WERI-Rb-1 (cell line): ENCODE measurements at regions not wholly inside any gene's neighbourhood (a gene's known extent, or its start where the extent isn't known, plus 50 kb on each side); places are given as distances from the start of the nearest gene placed in this dataset.

ENCODE experiments used
- DNase-seq: peaks from one replicate; pipeline ENCODE4 v3.0.0-alpha.2; 2020
- H3K27ac ChIP-seq: fragments of 250-450 bp; sonication (Bioruptor Pico); 2 replicates; pipeline ENCODE4 v1.5.1; 2020; ENCODE audit warnings: mild to moderate bottlenecking, moderate library complexity
- H3K27me3 ChIP-seq: fragments of 250-450 bp; sonication (Bioruptor Pico); 2 replicates; pipeline ENCODE4 v1.5.1; 2021; ENCODE audit warnings: mild to moderate bottlenecking, low read depth, moderate library complexity; ENCODE audit not compliant: insufficient read depth, severe bottlenecking
- H3K36me3 ChIP-seq: fragments of 250-450 bp; sonication (Bioruptor Pico); 2 replicates; pipeline ENCODE4 v1.5.1; 2020; ENCODE audit warnings: mild to moderate bottlenecking, moderate library complexity
- H3K4me3 ChIP-seq: 2 replicates; pipeline ENCODE4 v1.5.1; 2011; ENCODE audit warnings: low read depth, mild to moderate bottlenecking, control low read depth, low read length
- H3K9me3 ChIP-seq: fragments of 250-450 bp; sonication (Bioruptor Pico); 2 replicates; pipeline ENCODE4 v1.5.1; 2021; ENCODE audit warnings: mild to moderate bottlenecking, moderate library complexity; ENCODE audit not compliant: severe bottlenecking
- CTCF ChIP-seq: IDR thresholded peaks from 2 replicates; pipeline ENCODE4 v1.5.1; 2011; ENCODE audit warnings: low read depth, mild to moderate bottlenecking, control low read depth, inconsistent platforms, low read length

- Histone ChIP-seq H3K27ac (no peak overlapping the region), H3K9me3 (peaks cover 6% of the 10 kb centered on the region), H3K36me3 (no peaks in the 10 kb centered on the region), H3K4me3 (peak overlapping the region; percentile 44), H3K27me3 (peaks cover 75% of the 10 kb centered on the region)
- no peak for DNase-seq
- TF ChIP-seq CTCF: no peak
These were observed 245.9 kb upstream of the TOPAZ1 start for GRCh38 chr3:43995547-43996378.

GRCh38 chr3:43996379-43997301, 245.0 kb upstream of the TOPAZ1 start:
- peaks cover 84% of the 10 kb centered on the region for H3K27me3 ChIP-seq
- no peaks in the 10 kb centered on the region for H3K36me3 ChIP-seq
- DNase-seq: peak; percentile 58
- peaks cover 6% of the 10 kb centered on the region for H3K9me3 ChIP-seq
- H3K27ac ChIP-seq: no peak overlapping the region
- TF ChIP-seq CTCF: peak; percentile 65
- H3K4me3 ChIP-seq: peak overlapping the region; percentile 44

- TF ChIP-seq CTCF: no peak
- Histone ChIP-seq H3K9me3 (peaks cover 6% of the 10 kb centered on the region), H3K27ac (no peak overlapping the region), H3K27me3 (peaks cover 85% of the 10 kb centered on the region), H3K4me3 (peak overlapping the region; percentile 44), H3K36me3 (no peaks in the 10 kb centered on the region)
- no peak for DNase-seq
These were observed 244.4 kb upstream of the TOPAZ1 start for GRCh38 chr3:43997316-43997715.

- H3K27ac ChIP-seq: no peak overlapping the region
- TF ChIP-seq CTCF: no peak
- peak overlapping the region; percentile 54 for H3K4me3 ChIP-seq
- peaks cover 87% of the 10 kb centered on the region for H3K27me3 ChIP-seq
- no peaks in the 10 kb centered on the region for H3K36me3 ChIP-seq
- DNase-seq: no peak
- peaks cover 6% of the 10 kb centered on the region for H3K9me3 ChIP-seq
These were observed 243.8 kb upstream of the TOPAZ1 start for GRCh38 chr3:43997788-43998369.

- DNase-seq: no peak
These were observed 243.3 kb upstream of the TOPAZ1 start for GRCh38 chr3:43998370-43998835.

More at GRCh38 chr3:43998370-43998835, 243.3 kb upstream of the TOPAZ1 start:
- Histone ChIP-seq H3K36me3 (no peaks in the 10 kb centered on the region), H3K27me3 (peaks cover 85% of the 10 kb centered on the region), H3K4me3 (peak overlapping the region; percentile 54), H3K27ac (no peak overlapping the region), H3K9me3 (peaks cover 6% of the 10 kb centered on the region)
- TF ChIP-seq CTCF: no peak
